ENCODE measurements at regions not wholly inside any gene's neighbourhood (a gene's known extent, or its start where the extent isn't known, plus 50 kb on each side); places are given as distances from the start of the nearest gene placed in this dataset.
"Not testable (repeated sequence)": the region's sequence is repeated elsewhere in the genome, so short reads cannot be mapped to it uniquely, and the experiment has no call there.

- DNase-seq, result no peak
These were observed 296.6 kb upstream of the NDN start for GRCh38 chr15:23983500-23984259.

- DNase-seq, result no peak
These were observed 307.2 kb upstream of the NDN start for GRCh38 chr15:23994273-23994672.

- DNase-seq, result no peak
These were observed 311.0 kb upstream of the NDN start for GRCh38 chr15:23998056-23998455.

GRCh38 chr15:24008476-24008875 lies 321.4 kb upstream of the NDN start:
- no peak for DNase-seq

- DNase-seq, result no peak
These were observed 330.4 kb upstream of the NDN start for GRCh38 chr15:24017470-24017869.

- no peak for DNase-seq
These were observed 352.6 kb upstream of the NDN start for GRCh38 chr15:24039683-24040082.

GRCh38 chr15:24054547-24055245 lies 367.6 kb upstream of the NDN start:
- DNase-seq, result no peak

GRCh38 chr15:24067733-24068501 lies 380.8 kb upstream of the NDN start:
- DNase-seq, result no peak

GRCh38 chr15:24075420-24076089 lies 388.4 kb upstream of the NDN start:
- no peak for DNase-seq

GRCh38 chr15:24076090-24076784 lies 389.1 kb upstream of the NDN start:
- DNase-seq, result no peak

- no peak for DNase-seq
These were observed 391.4 kb upstream of the NDN start for GRCh38 chr15:24078310-24079029.

GRCh38 chr15:24088941-24089340 lies 401.8 kb upstream of the NDN start:
- DNase-seq, result not testable (repeated sequence)

GRCh38 chr15:24101503-24101902 lies 414.4 kb upstream of the NDN start:
- DNase-seq, result not testable (repeated sequence)

- DNase-seq, result not testable (repeated sequence)
These were observed 420.4 kb upstream of the NDN start for GRCh38 chr15:24107524-24107923.

- not testable (repeated sequence) for DNase-seq
These were observed 420.8 kb upstream of the NDN start for GRCh38 chr15:24107948-24108347.

GRCh38 chr15:24108349-24108748 lies 421.2 kb upstream of the NDN start:
- DNase-seq, result not testable (repeated sequence)

GRCh38 chr15:24139622-24140021 lies 452.5 kb upstream of the NDN start:
- not testable (repeated sequence) for DNase-seq

GRCh38 chr15:24145070-24145469 lies 458.0 kb upstream of the NDN start:
- not testable (repeated sequence) for DNase-seq

GRCh38 chr15:24146251-24146650 lies 459.1 kb upstream of the NDN start:
- DNase-seq, result no peak

GRCh38 chr15:24150542-24150941 lies 463.4 kb upstream of the NDN start:
- DNase-seq, result no peak

- DNase-seq, result not testable (repeated sequence)
These were observed 471.2 kb upstream of the NDN start for GRCh38 chr15:24158306-24158705.

GRCh38 chr15:24165512-24165911 lies 478.4 kb upstream of the NDN start:
- not testable (repeated sequence) for DNase-seq
